ENCODE measurements at regions not wholly inside any gene's neighbourhood (a gene's known extent, or its start where the extent isn't known, plus 50 kb on each side); places are given as distances from the start of the nearest gene placed in this dataset.
"Not testable (repeated sequence)": the region's sequence is repeated elsewhere in the genome, so short reads cannot be mapped to it uniquely, and the experiment has no call there.

- DNase-seq: no peak
Measured at GRCh38 chr4:13765539-13765938, 138.0 kb upstream of the BOD1L1 start.

DNA sequence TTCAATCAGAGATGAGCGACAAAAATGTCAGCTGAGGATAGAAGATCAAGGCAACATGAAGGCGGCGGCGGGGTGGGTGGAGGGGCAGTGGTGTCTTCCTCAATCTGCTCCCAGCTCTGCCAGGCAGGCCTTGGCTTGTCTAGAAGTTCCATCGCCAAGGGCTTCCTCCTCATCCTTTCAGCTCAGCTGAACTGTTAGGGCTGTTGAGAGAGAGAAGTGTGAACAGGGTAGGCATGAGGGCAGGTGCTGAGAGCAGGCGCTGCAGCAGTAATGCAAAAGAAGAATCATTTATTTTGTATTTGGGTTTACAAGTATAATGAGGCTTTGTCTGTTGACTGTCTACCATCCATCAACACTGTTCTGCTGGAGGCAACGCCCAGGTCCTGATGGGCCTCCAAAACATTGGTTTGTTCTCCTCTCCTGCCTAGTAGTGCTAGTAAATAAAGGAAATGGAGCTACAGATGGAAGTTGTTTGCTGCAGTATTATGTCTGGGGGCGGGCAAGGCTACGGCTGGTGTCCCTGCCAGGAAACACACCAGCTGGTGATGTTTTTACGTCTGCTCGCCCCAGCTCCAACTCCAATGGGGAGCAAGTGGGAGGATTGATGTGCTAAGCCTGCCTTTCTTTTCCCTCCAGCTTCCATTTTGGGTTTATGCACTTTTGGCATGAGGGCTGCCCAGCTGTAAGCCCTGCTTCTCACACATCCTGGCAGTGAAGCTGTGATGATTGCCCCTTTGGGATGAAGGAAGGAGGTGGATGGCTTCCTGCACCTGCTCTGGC is 139.4 kb upstream of the BOD1L1 start:
- DNase-seq: no peak

DNA sequence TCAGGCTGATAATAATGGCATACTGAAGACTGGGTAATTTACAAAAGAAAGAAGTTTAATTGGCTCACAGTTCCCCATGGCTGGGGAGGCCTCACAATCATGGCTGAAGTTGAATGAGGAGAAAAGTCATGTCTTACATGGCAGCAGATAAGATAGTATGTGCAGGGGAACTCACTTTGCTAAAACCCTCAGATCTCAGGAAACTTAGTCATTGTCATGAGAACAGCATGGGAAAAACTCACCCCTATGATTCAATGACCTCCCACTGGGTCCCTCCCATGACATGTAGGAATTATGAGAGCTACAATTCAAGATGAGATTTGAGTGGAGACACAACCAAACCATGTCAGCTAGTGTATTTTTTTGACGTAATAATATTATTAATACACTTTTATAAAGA is 149.8 kb upstream of the BOD1L1 start:
- no peak for DNase-seq

- DNase-seq: no peak
Measured at GRCh38 chr4:13778367-13778766, 150.8 kb upstream of the BOD1L1 start.

GRCh38 chr4:13782231-13782630 is 154.7 kb upstream of the BOD1L1 start:
- no peak for DNase-seq

DNA sequence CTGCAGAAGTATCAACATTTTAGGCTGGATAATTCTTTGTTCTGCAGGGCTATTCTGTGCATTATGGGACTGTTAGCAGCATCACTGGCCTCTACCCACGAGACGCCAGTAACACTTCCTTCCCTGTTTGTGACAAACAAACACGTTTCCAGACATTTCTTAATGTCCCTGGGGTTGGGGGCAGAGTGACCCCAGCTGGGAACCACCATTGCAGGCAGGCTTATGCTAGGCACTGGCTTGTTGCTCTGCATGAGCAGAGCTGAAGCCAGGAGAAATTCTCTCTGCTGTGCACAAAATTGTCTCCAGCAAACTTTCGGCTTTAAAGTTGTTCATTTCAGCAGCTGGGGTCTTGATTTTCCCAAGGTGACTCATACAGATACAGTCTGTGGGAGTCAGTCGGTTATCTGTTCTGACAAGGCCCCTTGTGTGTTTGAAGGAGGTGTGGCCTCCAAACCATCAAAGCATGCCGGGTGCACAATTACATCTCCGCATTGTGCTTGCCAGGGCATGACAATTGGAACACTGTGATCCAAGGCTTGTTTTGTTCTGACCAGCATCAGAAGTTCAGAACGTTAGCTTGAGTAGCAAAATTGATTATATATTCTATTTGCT is 156.4 kb upstream of the BOD1L1 start:
- DNase-seq: no peak

- DNase-seq: no peak
Measured at GRCh38 chr4:13793020-13793710, 165.6 kb upstream of the BOD1L1 start.

DNA sequence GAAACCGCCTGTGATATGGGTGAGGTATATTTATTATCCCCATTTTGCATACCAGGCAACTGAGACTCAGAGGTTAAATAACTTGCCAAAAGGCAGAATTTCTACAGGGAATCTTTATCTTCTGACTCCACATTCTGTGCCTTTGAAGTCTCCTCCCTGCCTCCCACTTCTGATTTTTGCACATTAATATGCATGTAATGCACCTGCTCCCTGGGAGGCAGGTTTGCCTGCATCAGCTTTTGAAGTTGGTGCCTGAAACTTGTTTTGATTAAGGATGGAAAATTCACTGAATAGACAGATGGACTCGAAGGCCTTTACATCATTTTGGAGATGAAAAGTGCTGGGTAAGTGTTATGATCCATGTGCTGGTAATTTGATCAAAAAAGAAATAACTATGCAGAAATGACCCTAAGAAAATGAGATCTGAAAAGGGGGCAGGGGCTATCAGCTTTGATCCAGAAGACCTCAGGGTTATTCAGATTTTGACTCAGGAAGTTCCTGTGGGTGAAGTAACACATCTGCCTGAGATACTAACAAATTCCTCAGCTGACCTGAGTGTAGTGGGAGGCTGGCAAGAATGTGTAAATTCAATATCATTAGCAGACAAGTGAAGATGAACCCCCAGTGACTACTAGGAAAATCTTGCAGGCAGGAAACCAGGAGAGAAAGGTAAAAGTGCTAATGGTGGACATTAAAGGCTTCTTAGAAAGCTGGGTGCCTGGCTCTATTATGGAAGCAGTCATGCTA is 167.5 kb upstream of the BOD1L1 start:
- DNase-seq: no peak

GRCh38 chr4:13797061-13797460 is 169.5 kb upstream of the BOD1L1 start:
- DNase-seq: no peak

DNA sequence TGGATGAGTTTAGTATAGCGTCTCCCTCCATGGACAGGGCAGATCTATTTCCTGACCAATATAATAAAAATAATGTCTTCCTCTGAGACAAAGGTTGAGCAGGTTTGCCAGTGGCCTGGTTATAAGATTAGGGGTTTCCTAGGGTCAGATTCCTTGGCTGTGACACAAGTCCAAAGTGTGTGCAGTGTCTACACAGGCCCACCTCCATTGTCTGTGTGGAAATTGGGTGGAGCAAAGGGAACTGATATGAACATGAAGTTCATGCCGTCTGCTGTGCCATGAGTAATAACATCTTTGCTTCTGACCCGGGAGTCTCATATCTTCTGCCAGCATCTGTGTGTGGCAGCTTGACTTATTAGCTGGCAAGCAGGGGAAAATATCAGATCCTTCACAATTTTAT is 187.7 kb upstream of the BOD1L1 start:
- DNase-seq: no peak

DNA sequence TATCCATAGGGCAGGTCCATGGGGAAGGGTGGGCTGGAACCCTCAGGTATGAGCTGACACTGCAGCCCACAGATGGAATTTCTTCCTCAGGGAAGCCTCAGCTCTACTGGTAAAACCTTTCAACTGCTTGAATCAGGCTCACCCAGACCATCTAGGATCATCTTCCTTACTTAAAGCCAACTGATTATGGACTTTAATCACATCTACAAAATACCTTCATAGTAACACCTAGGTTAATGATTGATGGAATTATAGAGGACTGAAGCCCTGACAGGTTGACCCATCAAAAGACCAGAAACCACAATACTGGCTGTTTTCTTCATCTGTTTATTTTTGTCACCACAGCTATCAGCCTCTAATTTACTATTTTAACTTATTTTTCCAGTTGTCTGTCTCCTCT is 188.9 kb upstream of the BOD1L1 start:
- DNase-seq: no peak

DNA sequence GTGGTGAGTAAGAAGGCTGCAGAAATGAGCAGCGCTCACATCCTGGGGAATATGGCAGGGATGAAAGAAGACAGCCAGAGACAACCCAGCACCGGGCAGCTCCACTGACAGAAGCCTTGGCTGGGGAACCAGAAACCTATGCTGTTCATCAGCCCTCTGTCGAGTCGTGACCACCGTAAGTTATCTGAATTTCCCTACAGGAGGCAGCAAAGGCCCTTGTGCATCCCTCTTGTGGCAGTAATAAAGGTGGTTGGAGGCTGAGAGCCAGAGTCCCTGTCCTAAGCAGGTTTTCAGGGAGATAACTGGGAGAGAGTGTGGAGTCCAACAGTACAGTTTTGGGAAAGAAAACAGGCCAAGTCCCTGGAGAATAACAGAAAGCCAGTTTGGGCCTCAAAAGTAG is 194.0 kb upstream of the BOD1L1 start:
- DNase-seq: no peak

GRCh38 chr4:13825822-13826221 is 198.3 kb upstream of the BOD1L1 start:
- not testable (repeated sequence) for DNase-seq

- no peak for DNase-seq
Measured at GRCh38 chr4:13829457-13829856, 201.9 kb upstream of the BOD1L1 start.

DNA sequence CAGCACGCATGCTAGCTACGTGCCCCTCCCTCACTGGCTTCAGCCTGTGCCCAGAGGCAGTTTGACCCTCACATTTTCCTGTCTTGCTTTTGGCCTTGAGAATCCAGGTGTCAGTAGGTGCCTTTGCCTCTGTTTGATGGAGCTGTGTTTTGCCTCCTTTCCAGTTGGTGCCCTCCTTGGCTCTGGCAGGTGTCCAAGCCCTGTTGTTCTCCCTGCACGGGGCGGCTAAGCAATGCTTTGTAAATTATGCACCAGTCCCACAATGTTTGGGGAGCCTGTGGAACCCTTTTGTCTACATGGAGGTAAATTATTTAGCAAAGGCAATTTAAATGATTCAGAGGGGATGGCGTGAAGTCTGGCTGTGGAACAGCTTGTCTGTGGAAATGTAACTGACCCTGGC is 202.9 kb upstream of the BOD1L1 start:
- no peak for DNase-seq

GRCh38 chr4:13833171-13833804 is 205.8 kb upstream of the BOD1L1 start:
- DNase-seq: no peak

GRCh38 chr4:13836946-13837912 is 209.7 kb upstream of the BOD1L1 start:
- no peak for DNase-seq

DNA sequence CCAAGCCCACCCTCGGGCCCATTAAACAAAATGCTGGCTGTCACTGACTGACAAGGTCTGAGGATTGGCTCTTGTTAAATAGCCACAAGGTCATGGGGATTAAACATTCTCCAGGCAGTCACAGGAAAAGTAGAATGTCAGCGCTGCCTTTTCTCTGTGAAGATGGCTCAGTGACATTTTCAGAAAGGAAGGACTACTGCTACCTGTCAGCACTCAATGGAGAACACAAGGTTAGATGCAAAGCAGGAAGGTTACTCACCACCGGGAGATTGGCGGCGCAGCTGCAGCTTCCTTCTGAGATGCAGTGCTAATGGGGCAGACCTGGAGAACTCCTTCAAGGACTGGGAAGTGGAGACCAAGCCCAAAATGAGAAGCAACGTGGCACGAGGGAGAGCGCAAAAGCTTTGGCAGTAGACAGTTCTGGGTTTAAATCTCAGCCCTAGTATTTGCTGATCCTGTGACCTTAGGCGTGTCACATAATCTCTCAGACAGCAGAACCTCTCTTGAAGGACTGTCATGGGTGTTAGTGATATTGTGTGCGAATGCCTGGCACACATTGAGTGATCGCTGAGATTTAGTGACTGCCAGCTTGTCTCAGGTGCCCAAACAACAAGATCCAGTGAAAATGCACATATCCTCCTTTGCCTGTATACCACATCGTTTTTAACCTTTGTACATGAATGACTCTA is 213.1 kb upstream of the BOD1L1 start:
- DNase-seq: no peak

- no peak for DNase-seq
Measured at GRCh38 chr4:13844740-13845139, 217.2 kb upstream of the BOD1L1 start.

- DNase-seq: no peak
Measured at GRCh38 chr4:13849778-13850177, 222.3 kb upstream of the BOD1L1 start.

All from activated CD4-positive, CD25-positive, alpha-beta regulatory T cell (primary cell).